ENCODE measurements at regions not wholly inside any gene's neighbourhood (a gene's known extent, or its start where the extent isn't known, plus 50 kb on each side); places are given as distances from the start of the nearest gene placed in this dataset.

GRCh38 chr17:77466596-77467223 lies 325.9 kb downstream of the SEC14L1 start:
- no peak overlapping the region for H3K27ac ChIP-seq (ENCODE audit: low read length)
- H3K9me3 ChIP-seq (ENCODE audit: low read length) = no peaks in the 10 kb centered on the region
- ATAC-seq = no peak
- H3F3A ChIP-seq (ENCODE audit: low read length, unreplicated experiment) = no peaks in the 10 kb centered on the region
- TF ChIP-seq EZH2phosphoT487 (IDR thresholded peaks at IDR 0.05; ENCODE audit: borderline replicate concordance, low read length) = no peak
- TF ChIP-seq, protein P1, sequence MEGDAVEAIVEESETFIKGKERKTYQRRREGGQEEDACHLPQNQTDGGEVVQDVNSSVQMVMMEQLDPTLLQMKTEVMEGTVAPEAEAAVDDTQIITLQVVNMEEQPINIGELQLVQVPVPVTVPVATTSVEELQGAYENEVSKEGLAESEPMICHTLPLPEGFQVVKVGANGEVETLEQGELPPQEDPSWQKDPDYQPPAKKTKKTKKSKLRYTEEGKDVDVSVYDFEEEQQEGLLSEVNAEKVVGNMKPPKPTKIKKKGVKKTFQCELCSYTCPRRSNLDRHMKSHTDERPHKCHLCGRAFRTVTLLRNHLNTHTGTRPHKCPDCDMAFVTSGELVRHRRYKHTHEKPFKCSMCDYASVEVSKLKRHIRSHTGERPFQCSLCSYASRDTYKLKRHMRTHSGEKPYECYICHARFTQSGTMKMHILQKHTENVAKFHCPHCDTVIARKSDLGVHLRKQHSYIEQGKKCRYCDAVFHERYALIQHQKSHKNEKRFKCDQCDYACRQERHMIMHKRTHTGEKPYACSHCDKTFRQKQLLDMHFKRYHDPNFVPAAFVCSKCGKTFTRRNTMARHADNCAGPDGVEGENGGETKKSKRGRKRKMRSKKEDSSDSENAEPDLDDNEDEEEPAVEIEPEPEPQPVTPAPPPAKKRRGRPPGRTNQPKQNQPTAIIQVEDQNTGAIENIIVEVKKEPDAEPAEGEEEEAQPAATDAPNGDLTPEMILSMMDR (conservative IDR thresholded peaks at IDR 0.05; ENCODE audit: low read depth, low read length) = no peak
- no peak for TF ChIP-seq EZH2 (IDR thresholded peaks at IDR 0.05; ENCODE audit: low read length, unreplicated experiment)
- peaks cover 23% of the 10 kb centered on the region for H3K36me3 ChIP-seq (ENCODE audit: low read depth, low read length)
- no peak for DNase-seq
- POLR2A ChIA-PET (ENCODE audit: unreplicated experiment) = no interaction called here
- intact Hi-C loops (cut with micrococcal nuclease) = no loop called here
- no peak overlapping the region for H3K4me2 ChIP-seq (ENCODE audit: low read length)
- no peak overlapping the region for H3K9ac ChIP-seq (ENCODE audit: low read length)
- no peaks in the 10 kb centered on the region for H3K27me3 ChIP-seq (ENCODE audit: low read length)
- no peak overlapping the region for H3K4me3 ChIP-seq (ENCODE audit: low read length)
- H3K9me2 ChIP-seq (replicated peaks; ENCODE audit: low read length) = no peaks in the 10 kb centered on the region
- BruUV-seq (replicated peaks) = no TSS peak
- CTCF ChIA-PET = no interaction called here
- H4K20me1 ChIP-seq (ENCODE audit: low read length) = peaks cover 16% of the 10 kb centered on the region; the same call in 1 of the 2 replicates
- peaks cover 83% of the 10 kb centered on the region for H3K79me2 ChIP-seq (ENCODE audit: low read length)
- no peak overlapping the region for H2AFZ ChIP-seq (ENCODE audit: low read length)
- H3K4me1 ChIP-seq (ENCODE audit: insufficient read depth, low read length) = peaks cover 29% of the 10 kb centered on the region

DNA sequence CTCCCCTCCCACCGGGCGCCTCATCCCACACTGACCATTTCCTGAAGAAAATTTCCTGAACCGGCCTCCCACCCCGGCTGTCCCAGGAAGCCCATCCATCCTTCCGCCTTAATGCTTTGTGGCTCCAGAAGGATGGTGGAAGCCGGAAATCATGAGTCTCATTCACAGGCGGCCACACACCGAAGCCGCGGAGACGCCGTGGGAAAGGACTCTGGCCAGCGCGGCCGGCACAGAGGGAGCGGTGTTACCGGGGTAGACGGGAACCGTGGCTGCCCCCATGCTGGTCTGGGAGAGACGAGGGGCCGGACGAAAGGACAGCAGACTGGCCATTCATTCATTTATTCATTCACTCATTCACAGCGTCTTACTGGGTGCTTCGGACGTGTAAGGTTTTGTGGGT lies 326.8 kb downstream of the SEC14L1 start:
- no peaks in the 10 kb centered on the region for H3K9me3 ChIP-seq (ENCODE audit: low read length)
- H3K9me2 ChIP-seq (replicated peaks; ENCODE audit: low read length) = no peaks in the 10 kb centered on the region
- H3F3A ChIP-seq (ENCODE audit: low read length, unreplicated experiment) = no peaks in the 10 kb centered on the region
- ChIA-PET POLR2A (ENCODE audit: unreplicated experiment) (no interaction called here), CTCF (no interaction called here)
- H3K36me3 ChIP-seq (ENCODE audit: low read depth, low read length) = peaks cover 23% of the 10 kb centered on the region
- no peak for ATAC-seq
- no peak overlapping the region for H2AFZ ChIP-seq (ENCODE audit: low read length)
- no peak overlapping the region for H3K4me2 ChIP-seq (ENCODE audit: low read length)
- H3K27ac ChIP-seq (ENCODE audit: low read length) = no peak overlapping the region
- no peak for TF ChIP-seq EZH2 (IDR thresholded peaks at IDR 0.05; ENCODE audit: low read length, unreplicated experiment)
- no peak for TF ChIP-seq EZH2phosphoT487 (IDR thresholded peaks at IDR 0.05; ENCODE audit: borderline replicate concordance, low read length)
- TF ChIP-seq, protein P1 (conservative IDR thresholded peaks at IDR 0.05; ENCODE audit: low read depth, low read length) = no peak
- intact Hi-C loops (cut with micrococcal nuclease) = no loop called here
- BruUV-seq (replicated peaks) = no TSS peak
- no peak overlapping the region for H3K9ac ChIP-seq (ENCODE audit: low read length)
- H4K20me1 ChIP-seq (ENCODE audit: low read length) = peaks cover 16% of the 10 kb centered on the region; the same call in 1 of the 2 replicates
- H3K27me3 ChIP-seq (ENCODE audit: low read length) = no peaks in the 10 kb centered on the region
- H3K4me3 ChIP-seq (ENCODE audit: low read length) = no peak overlapping the region
- no peak for DNase-seq
- H3K79me2 ChIP-seq (ENCODE audit: low read length) = peaks cover 89% of the 10 kb centered on the region
- H3K4me1 ChIP-seq (ENCODE audit: insufficient read depth, low read length) = peaks cover 29% of the 10 kb centered on the region

DNA sequence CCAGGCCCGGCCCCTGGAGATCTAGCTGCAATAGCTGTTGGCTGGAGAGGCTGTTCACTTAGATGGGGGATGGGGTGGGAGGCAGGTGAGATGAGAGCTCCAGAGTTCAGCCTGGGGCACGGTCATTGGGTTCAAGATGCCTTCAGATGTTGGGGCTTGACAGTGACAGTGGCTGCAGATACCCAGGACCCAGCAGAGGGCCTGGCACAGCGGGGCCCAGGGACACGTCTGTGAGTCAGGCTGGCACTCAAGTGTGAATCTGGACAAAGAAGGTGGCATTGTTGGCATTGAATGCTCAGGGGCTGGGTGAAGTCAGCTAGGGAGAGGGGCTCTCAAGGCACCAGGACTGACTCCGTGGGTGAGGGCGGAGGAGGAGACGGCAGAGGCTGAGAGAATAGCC lies 328.1 kb downstream of the SEC14L1 start:
- no peak for DNase-seq
- no TSS peak for BruUV-seq (replicated peaks)
- ATAC-seq = no peak
- Histone ChIP-seq H3K4me3 (ENCODE audit: low read length) (no peak overlapping the region), H3K9me2 (replicated peaks; ENCODE audit: low read length) (no peaks in the 10 kb centered on the region), H3K27ac (ENCODE audit: low read length) (no peak overlapping the region), H3F3A (ENCODE audit: low read length, unreplicated experiment) (no peaks in the 10 kb centered on the region), H3K4me2 (ENCODE audit: low read length) (no peak overlapping the region), H3K9ac (ENCODE audit: low read length) (no peak overlapping the region), H3K9me3 (ENCODE audit: low read length) (no peaks in the 10 kb centered on the region), H3K36me3 (ENCODE audit: low read depth, low read length) (peaks cover 23% of the 10 kb centered on the region), H3K79me2 (ENCODE audit: low read length) (peaks cover 93% of the 10 kb centered on the region), H4K20me1 (ENCODE audit: low read length) (peaks cover 16% of the 10 kb centered on the region; the same call in 1 of the 2 replicates), H3K27me3 (ENCODE audit: low read length) (no peaks in the 10 kb centered on the region), H3K4me1 (ENCODE audit: insufficient read depth, low read length) (peaks cover 41% of the 10 kb centered on the region), H2AFZ (ENCODE audit: low read length) (no peak overlapping the region)
- CTCF ChIA-PET = interaction anchor here (0.5 to 1.1 kb wide), 2 partner anchors 9 to 663 kb away, joined by 3 to 8 read pairs; no protein-coding TSS in a partner anchor
- TF ChIP-seq, protein P1 (conservative IDR thresholded peaks at IDR 0.05; ENCODE audit: low read depth, low read length) = no peak
- TF ChIP-seq EZH2 (IDR thresholded peaks at IDR 0.05; ENCODE audit: low read length, unreplicated experiment) = no peak
- no peak for TF ChIP-seq EZH2phosphoT487 (IDR thresholded peaks at IDR 0.05; ENCODE audit: borderline replicate concordance, low read length)
- intact Hi-C loops (cut with micrococcal nuclease) = no loop called here
- POLR2A ChIA-PET (ENCODE audit: unreplicated experiment) = no interaction called here

Data from PC-3 (cell line).